PC-9 (cell line): ENCODE measurements at regions not wholly inside any gene's neighbourhood (a gene's known extent, or its start where the extent isn't known, plus 50 kb on each side); places are given as distances from the start of the nearest gene placed in this dataset.

ENCODE experiments used
- BruUV-seq: library from RNA; stranded (reverse); fragments of 400-500 nt; replicated peaks from 2 replicates; lab custom pipeline; 2021; lab: Mats Ljungman, UMichigan
- CTCF ChIA-PET: fragments of 300-600 bp; sonication (Branson Sonifier 250); formaldehyde crosslinking; loops from one replicate; lab custom pipeline; 2022; ENCODE audit warnings: antibody characterized with exemption; lab: Charles Lee
- POLR2A ChIA-PET: fragments of 300-600 bp; sonication (Branson Sonifier 250); formaldehyde crosslinking; loops from one replicate; lab custom pipeline; 2022; ENCODE audit warnings: antibody characterized with exemption; ENCODE audit not compliant: unreplicated experiment; lab: Charles Lee
- DNase-seq, 2 experiments: peaks; one replicate each; pipeline versions ENCODE4 v3.0.0 to v3.0.0-alpha.2; 2015 to 2022; ENCODE audit warnings: mixed read lengths in 1 of 2
- H2AFZ ChIP-seq: fragments of 200-600 bp; sonication (generic); 2 replicates; pipeline ENCODE4 v1.8.1; 2017; ENCODE audit warnings: antibody characterized with exemption
- H3F3A ChIP-seq: fragments of 200-600 bp; sonication (generic); 2 replicates; pipeline ENCODE4 v1.8.1; 2017; ENCODE audit warnings: antibody characterized with exemption, mild to moderate bottlenecking, low read depth; ENCODE audit not compliant: insufficient read depth
- H3K27ac ChIP-seq: fragments of 200-600 bp; sonication (generic); 2 replicates; pipeline ENCODE4 v1.6.1; 2016; ENCODE audit warnings: mixed run types
- H3K27me3 ChIP-seq: fragments of 200-600 bp; sonication (generic); 2 replicates; pipeline ENCODE4 v1.6.1; 2016; ENCODE audit warnings: low read depth, mixed run types; ENCODE audit not compliant: insufficient read depth
- H3K36me3 ChIP-seq: fragments of 200-600 bp; sonication (generic); 2 replicates; pipeline ENCODE4 v1.6.1; 2016; ENCODE audit warnings: low read depth, mixed run types
- H3K4me1 ChIP-seq: fragments of 200-600 bp; sonication (generic); replicated peaks from 2 replicates; pipeline ENCODE4 v1.6.1; 2016; ENCODE audit warnings: mixed run types; ENCODE audit not compliant: insufficient read depth
- H3K4me2 ChIP-seq: fragments of 200-600 bp; sonication (generic); 2 replicates; pipeline ENCODE4 v1.6.1; 2017; ENCODE audit warnings: mixed run types
- H3K4me3 ChIP-seq: fragments of 200-600 bp; sonication (generic); 2 replicates; pipeline ENCODE4 v1.6.1; 2016; ENCODE audit warnings: mixed run types
- H3K79me2 ChIP-seq: fragments of 200-600 bp; sonication (generic); 2 replicates; pipeline ENCODE4 v1.6.1; 2017; ENCODE audit warnings: low read depth, mixed run types
- H3K9me2 ChIP-seq: fragments of 200-600 bp; sonication (generic); 2 replicates; pipeline ENCODE4 v1.8.1; 2017; ENCODE audit warnings: mild to moderate bottlenecking; ENCODE audit not compliant: insufficient read depth
- H3K9me3 ChIP-seq: fragments of 200-600 bp; sonication (generic); 2 replicates; pipeline ENCODE4 v1.8.1; 2016; ENCODE audit warnings: low read depth; ENCODE audit not compliant: insufficient read depth
- H4K20me1 ChIP-seq: fragments of 200-600 bp; sonication (generic); 2 replicates; pipeline ENCODE4 v1.8.1; 2017; ENCODE audit not compliant: insufficient read depth
- EZH2 ChIP-seq: fragments of 200-600 bp; sonication (generic); IDR thresholded peaks from 2 replicates; pipeline ENCODE4 v1.8.0; 2017; ENCODE audit warnings: antibody characterized with exemption, low read depth
- intact Hi-C: fragments of 100-400 bp; cut with micrococcal nuclease; formaldehyde crosslinking; loops from one replicate; pipeline ENCODE4 v1.10.0; 2022; ENCODE audit not compliant: unreplicated experiment
- TF ChIP-seq, protein P1 (sequence below): fragments of 200-600 bp; sonication (generic); conservative IDR thresholded peaks from 2 replicates; pipeline ENCODE4 v1.6.1; 2017; ENCODE audit warnings: mixed run types, antibody characterized with exemption, mild to moderate bottlenecking, moderate library complexity

GRCh38 chr4:31009926-31010325 is 289.8 kb downstream of the PCDH7 start:
- H3K36me3 ChIP-seq, result no peaks in the 10 kb centered on the region
- H4K20me1 ChIP-seq, result no peaks in the 10 kb centered on the region
- DNase-seq, result no peak
- H3K4me1 ChIP-seq, result no peaks in the 10 kb centered on the region
- no TSS peak for BruUV-seq
- no peak overlapping the region for H2AFZ ChIP-seq
- TF ChIP-seq, protein P1, sequence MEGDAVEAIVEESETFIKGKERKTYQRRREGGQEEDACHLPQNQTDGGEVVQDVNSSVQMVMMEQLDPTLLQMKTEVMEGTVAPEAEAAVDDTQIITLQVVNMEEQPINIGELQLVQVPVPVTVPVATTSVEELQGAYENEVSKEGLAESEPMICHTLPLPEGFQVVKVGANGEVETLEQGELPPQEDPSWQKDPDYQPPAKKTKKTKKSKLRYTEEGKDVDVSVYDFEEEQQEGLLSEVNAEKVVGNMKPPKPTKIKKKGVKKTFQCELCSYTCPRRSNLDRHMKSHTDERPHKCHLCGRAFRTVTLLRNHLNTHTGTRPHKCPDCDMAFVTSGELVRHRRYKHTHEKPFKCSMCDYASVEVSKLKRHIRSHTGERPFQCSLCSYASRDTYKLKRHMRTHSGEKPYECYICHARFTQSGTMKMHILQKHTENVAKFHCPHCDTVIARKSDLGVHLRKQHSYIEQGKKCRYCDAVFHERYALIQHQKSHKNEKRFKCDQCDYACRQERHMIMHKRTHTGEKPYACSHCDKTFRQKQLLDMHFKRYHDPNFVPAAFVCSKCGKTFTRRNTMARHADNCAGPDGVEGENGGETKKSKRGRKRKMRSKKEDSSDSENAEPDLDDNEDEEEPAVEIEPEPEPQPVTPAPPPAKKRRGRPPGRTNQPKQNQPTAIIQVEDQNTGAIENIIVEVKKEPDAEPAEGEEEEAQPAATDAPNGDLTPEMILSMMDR, result no peak
- no peak for TF ChIP-seq EZH2
- 0 out of 2 replicates have a peak, but pooled peaks cover 2% of the 10 kb centered on the region for H3K9me3 ChIP-seq
- no peaks in the 10 kb centered on the region for H3K27me3 ChIP-seq
- no peak overlapping the region for H3K4me2 ChIP-seq
- H3K9me2 ChIP-seq, result no peaks in the 10 kb centered on the region
- H3K79me2 ChIP-seq, result no peaks in the 10 kb centered on the region
- no peak overlapping the region for H3K27ac ChIP-seq
- H3K4me3 ChIP-seq, result no peak overlapping the region
- H3F3A ChIP-seq, result no peaks in the 10 kb centered on the region
- POLR2A ChIA-PET, result no interaction called here
- intact Hi-C loops, result no loop called here
- CTCF ChIA-PET, result no interaction called here

- intact Hi-C loops, result no loop called here
- H3K27ac ChIP-seq, result no peak overlapping the region
- H3K79me2 ChIP-seq, result no peaks in the 10 kb centered on the region
Observed at GRCh38 chr4:31015123-31015522, 295.0 kb downstream of the PCDH7 start.

DNA sequence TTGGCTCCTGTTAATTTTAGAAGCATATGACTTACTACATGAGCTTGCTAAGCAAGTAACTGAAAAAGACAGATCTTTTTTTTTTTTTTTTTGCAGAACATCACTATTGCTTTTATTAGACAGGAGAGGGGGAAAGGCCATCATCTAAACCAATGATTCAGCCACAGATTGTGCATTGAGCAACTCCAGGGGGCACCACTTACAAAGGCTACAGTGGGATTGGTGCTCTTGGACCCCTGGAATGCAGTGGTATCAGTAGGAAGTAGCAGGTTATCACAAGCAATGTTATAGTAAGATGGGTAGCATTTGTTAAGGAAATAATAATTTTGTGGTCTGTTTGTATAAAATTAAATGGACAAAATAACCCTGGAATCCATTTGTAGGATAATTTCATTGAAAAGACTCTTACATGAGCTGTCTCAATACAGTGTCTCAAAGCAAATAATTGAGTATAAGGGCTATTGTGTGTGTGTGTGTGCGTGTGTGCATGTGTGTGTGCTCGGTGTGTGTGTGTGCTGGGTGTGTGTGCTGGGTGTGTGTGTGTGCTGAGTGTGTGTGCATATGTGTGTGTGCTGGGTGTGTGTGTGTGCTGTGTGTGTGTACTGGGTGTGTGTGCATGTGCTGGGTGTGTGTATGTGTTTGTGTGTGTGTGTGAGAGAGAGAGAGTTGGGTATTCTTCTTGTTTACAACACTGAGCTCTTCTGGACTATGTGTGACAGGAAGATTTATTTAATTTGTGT is 296.3 kb downstream of the PCDH7 start:
- Histone ChIP-seq H3K79me2 (no peaks in the 10 kb centered on the region), H2AFZ (no peak overlapping the region), H3K4me1 (no peaks in the 10 kb centered on the region), H3K4me3 (no peak overlapping the region), H3F3A (no peaks in the 10 kb centered on the region), H3K9me3 (no peaks in the 10 kb centered on the region), H3K27me3 (no peaks in the 10 kb centered on the region), H3K9me2 (no peaks in the 10 kb centered on the region), H3K4me2 (no peak overlapping the region), H3K36me3 (no peaks in the 10 kb centered on the region), H4K20me1 (no peaks in the 10 kb centered on the region), H3K27ac (no peak overlapping the region)
- CTCF ChIA-PET, result interaction anchor here (0.6 kb wide), 1 partner anchor 244 kb away, joined by 9 read pairs; no protein-coding TSS in a partner anchor
- POLR2A ChIA-PET, result interaction anchor here (0.6 kb wide), 1 partner anchor 1225 kb away, joined by 3 read pairs; no protein-coding TSS in a partner anchor
- DNase-seq, result no peak
- TF ChIP-seq, protein P1, result no peak
- no peak for TF ChIP-seq EZH2
- intact Hi-C loops, result no loop called here
- no TSS peak for BruUV-seq

More at GRCh38 chr4:31015123-31015522, 295.0 kb downstream of the PCDH7 start:
- CTCF ChIA-PET, result no interaction called here
- no peak for DNase-seq
- Histone ChIP-seq H4K20me1 (no peaks in the 10 kb centered on the region), H2AFZ (no peak overlapping the region), H3K4me1 (no peaks in the 10 kb centered on the region), H3K9me3 (no peaks in the 10 kb centered on the region), H3K27me3 (no peaks in the 10 kb centered on the region), H3K9me2 (no peaks in the 10 kb centered on the region), H3F3A (no peaks in the 10 kb centered on the region), H3K4me3 (no peak overlapping the region), H3K36me3 (no peaks in the 10 kb centered on the region), H3K4me2 (no peak overlapping the region)
- no TSS peak for BruUV-seq
- TF ChIP-seq, protein P1, result no peak
- TF ChIP-seq EZH2, result no peak
- POLR2A ChIA-PET, result no interaction called here
